IMR-90 (cell line): ENCODE measurements at regions not wholly inside any gene's neighbourhood (a gene's known extent, or its start where the extent isn't known, plus 50 kb on each side); places are given as distances from the start of the nearest gene placed in this dataset.

ENCODE experiments used
- BHLHE40 ChIP-seq: fragments of 150-350 bp; IDR thresholded peaks from 2 replicates; pipeline ENCODE4 v1.6.1; 2016; ENCODE audit warnings: mild to moderate bottlenecking, low read depth, low read length
- CEBPB ChIP-seq: IDR thresholded peaks from 2 replicates; pipeline ENCODE4 v1.6.1; 2012; ENCODE audit warnings: low read depth, low read length, improper control_type of control experiment
- CHD1 ChIP-seq: IDR thresholded peaks from 2 replicates; pipeline ENCODE4 v1.6.1; 2012; ENCODE audit warnings: low read depth, low read length, improper control_type of control experiment
- FOS ChIP-seq: fragments of 150-350 bp; IDR thresholded peaks from 2 replicates; pipeline ENCODE4 v1.6.1; 2016; ENCODE audit warnings: low read depth, low read length
- MAZ ChIP-seq: IDR thresholded peaks from 2 replicates; pipeline ENCODE4 v1.6.1; 2012; ENCODE audit warnings: low read depth, mild to moderate bottlenecking, low read length, improper control_type of control experiment, moderate library complexity, borderline replicate concordance
- MXI1 ChIP-seq: IDR thresholded peaks from 2 replicates; pipeline ENCODE4 v1.6.1; 2012; ENCODE audit warnings: low read depth, mild to moderate bottlenecking, low read length, moderate library complexity, borderline replicate concordance
- NFE2L2 ChIP-seq: fragments of 150-350 bp; IDR thresholded peaks from 2 replicates; pipeline ENCODE4 v1.6.1; 2016; ENCODE audit warnings: low read depth, mild to moderate bottlenecking, low read length
- POLR2A ChIP-seq: IDR thresholded peaks from 2 replicates; pipeline ENCODE4 v1.6.1; 2012; ENCODE audit warnings: mild to moderate bottlenecking, low read depth, low read length
- RAD21 ChIP-seq: IDR thresholded peaks from 2 replicates; pipeline ENCODE4 v1.6.1; 2012; ENCODE audit warnings: low read length, improper control_type of control experiment
- RFX5 ChIP-seq: IDR thresholded peaks from 2 replicates; pipeline ENCODE4 v1.8.0; 2012; ENCODE audit warnings: low read depth, mild to moderate bottlenecking, low read length, moderate library complexity
- SMC3 ChIP-seq: fragments of 150-350 bp; IDR thresholded peaks from 2 replicates; pipeline ENCODE4 v1.6.1; 2016; ENCODE audit warnings: low read depth, mild to moderate bottlenecking, antibody characterized with exemption, low read length, moderate library complexity
- TF ChIP-seq, protein P1 (sequence below): conservative IDR thresholded peaks from 2 replicates; pipeline ENCODE4 v1.5.1; 2012; ENCODE audit warnings: mild to moderate bottlenecking, low read depth, low read length, improper control_type of control experiment
- TF ChIP-seq, protein P2 (sequence below): fragments of 150-350 bp; IDR thresholded peaks from 2 replicates; pipeline ENCODE4 v1.6.1; 2016; ENCODE audit warnings: low read depth, mild to moderate bottlenecking, low read length, moderate library complexity, borderline replicate concordance
- TF ChIP-seq, protein P3 (sequence below): fragments of 150-350 bp; IDR thresholded peaks from 2 replicates; pipeline ENCODE4 v1.6.1; 2017; ENCODE audit warnings: mild to moderate bottlenecking, antibody characterized with exemption, low read length, low read depth

DNA sequence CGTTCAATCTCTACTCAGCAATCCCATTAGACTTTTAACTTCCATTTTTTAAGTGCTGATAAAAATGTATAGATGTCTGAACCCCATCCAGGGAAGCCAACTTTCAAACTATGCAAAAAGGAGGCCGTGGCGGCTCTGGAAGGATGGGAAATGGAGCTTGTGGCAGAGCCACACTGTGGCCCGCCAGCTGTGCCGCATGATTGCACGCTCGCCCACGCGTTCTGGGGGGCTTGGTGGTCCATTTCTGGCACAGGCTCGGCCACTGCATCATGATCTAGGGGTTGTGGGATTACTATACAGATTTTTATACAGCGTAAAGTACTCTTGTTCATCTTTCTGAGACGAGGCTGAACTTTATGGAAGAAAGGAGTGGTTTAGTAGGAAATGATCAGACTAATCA is 57.6 kb downstream of the FOXL1 start:
- TF ChIP-seq BHLHE40, result no peak
- no peak for TF ChIP-seq NFE2L2
- TF ChIP-seq, protein P1, sequence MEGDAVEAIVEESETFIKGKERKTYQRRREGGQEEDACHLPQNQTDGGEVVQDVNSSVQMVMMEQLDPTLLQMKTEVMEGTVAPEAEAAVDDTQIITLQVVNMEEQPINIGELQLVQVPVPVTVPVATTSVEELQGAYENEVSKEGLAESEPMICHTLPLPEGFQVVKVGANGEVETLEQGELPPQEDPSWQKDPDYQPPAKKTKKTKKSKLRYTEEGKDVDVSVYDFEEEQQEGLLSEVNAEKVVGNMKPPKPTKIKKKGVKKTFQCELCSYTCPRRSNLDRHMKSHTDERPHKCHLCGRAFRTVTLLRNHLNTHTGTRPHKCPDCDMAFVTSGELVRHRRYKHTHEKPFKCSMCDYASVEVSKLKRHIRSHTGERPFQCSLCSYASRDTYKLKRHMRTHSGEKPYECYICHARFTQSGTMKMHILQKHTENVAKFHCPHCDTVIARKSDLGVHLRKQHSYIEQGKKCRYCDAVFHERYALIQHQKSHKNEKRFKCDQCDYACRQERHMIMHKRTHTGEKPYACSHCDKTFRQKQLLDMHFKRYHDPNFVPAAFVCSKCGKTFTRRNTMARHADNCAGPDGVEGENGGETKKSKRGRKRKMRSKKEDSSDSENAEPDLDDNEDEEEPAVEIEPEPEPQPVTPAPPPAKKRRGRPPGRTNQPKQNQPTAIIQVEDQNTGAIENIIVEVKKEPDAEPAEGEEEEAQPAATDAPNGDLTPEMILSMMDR, result no peak
- TF ChIP-seq RAD21, result no peak
- TF ChIP-seq, protein P2, sequence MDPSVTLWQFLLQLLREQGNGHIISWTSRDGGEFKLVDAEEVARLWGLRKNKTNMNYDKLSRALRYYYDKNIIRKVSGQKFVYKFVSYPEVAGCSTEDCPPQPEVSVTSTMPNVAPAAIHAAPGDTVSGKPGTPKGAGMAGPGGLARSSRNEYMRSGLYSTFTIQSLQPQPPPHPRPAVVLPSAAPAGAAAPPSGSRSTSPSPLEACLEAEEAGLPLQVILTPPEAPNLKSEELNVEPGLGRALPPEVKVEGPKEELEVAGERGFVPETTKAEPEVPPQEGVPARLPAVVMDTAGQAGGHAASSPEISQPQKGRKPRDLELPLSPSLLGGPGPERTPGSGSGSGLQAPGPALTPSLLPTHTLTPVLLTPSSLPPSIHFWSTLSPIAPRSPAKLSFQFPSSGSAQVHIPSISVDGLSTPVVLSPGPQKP, result no peak
- TF ChIP-seq CHD1, result no peak
- no peak for TF ChIP-seq POLR2A
- no peak for TF ChIP-seq CEBPB
- TF ChIP-seq, protein P3, sequence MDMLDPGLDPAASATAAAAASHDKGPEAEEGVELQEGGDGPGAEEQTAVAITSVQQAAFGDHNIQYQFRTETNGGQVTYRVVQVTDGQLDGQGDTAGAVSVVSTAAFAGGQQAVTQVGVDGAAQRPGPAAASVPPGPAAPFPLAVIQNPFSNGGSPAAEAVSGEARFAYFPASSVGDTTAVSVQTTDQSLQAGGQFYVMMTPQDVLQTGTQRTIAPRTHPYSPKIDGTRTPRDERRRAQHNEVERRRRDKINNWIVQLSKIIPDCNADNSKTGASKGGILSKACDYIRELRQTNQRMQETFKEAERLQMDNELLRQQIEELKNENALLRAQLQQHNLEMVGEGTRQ, result no peak
- no peak for TF ChIP-seq RFX5
- no peak for TF ChIP-seq MAZ
- no peak for TF ChIP-seq MXI1
- no peak for TF ChIP-seq SMC3
- TF ChIP-seq FOS, result no peak
